Endometrium (tissue), 2 donors: ENCODE measurements at regions not wholly inside any gene's neighbourhood (a gene's known extent, or its start where the extent isn't known, plus 50 kb on each side); places are given as distances from the start of the nearest gene placed in this dataset.

Experiments used
- FAIRE-seq: peaks from 2 replicates; lab custom pipeline; 2012; peaks lifted over from hg19 to GRCh38; lab: Jason Lieb, UNC
- donor health status: control.
- donor health status: control.

DNA sequence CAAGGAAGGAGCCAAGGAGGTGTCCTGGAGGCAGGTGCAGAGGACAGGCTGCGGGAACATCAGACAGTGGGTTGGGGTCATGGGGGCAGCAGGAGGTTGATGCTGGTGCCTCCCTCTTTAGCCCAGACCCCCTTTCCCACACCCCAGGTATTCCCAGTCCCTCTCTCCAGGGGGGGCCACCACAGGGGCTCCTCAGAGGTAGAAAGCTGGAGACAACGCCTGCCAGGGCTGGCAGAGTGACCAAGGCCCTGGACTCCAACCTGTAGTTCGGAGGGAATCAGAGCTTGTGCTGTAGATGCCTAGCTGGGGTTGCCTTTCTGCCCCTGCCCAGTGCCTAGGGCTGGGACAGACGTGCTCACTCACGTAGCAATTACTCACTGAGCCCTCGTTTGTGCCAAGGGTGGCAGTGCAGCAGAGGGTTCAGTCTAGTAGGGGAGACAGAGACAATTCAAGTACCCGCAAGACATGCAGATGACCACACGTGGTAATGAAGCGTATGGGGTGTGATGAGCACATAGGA, 148.2 kb downstream of the PTPRU start:
- FAIRE-seq, result no peak

DNA sequence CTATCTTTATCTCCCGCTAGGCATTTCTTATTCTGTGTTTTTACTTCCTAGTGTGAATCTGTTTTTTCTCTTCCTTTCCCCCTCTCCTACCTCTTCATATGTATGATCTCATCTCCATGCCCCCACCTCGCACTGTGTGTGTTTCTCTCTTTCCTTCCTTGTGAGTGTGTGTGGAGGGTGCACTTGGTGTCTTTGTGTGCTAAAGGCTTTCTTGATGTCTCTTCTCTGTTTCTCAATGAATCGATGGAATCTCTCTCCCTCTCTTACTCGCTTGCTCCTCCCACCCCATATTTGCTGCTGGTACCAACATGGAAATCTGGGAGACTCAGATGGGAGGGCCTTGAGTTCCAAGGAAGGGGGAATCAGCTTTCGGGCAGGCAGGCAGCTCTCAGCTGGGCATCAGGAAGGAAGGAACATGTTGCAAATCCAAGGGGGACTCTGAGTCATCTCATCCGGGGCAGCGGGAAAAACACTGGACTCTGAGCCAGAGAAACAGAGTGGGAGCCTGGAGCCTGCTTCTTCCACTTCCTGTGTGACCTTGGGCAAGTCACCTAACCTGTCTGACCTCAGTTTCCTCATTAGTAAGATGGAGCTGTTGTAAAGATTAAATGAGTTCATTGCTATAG, 147.5 kb downstream of the PTPRU start:
- FAIRE-seq, result no peak

DNA sequence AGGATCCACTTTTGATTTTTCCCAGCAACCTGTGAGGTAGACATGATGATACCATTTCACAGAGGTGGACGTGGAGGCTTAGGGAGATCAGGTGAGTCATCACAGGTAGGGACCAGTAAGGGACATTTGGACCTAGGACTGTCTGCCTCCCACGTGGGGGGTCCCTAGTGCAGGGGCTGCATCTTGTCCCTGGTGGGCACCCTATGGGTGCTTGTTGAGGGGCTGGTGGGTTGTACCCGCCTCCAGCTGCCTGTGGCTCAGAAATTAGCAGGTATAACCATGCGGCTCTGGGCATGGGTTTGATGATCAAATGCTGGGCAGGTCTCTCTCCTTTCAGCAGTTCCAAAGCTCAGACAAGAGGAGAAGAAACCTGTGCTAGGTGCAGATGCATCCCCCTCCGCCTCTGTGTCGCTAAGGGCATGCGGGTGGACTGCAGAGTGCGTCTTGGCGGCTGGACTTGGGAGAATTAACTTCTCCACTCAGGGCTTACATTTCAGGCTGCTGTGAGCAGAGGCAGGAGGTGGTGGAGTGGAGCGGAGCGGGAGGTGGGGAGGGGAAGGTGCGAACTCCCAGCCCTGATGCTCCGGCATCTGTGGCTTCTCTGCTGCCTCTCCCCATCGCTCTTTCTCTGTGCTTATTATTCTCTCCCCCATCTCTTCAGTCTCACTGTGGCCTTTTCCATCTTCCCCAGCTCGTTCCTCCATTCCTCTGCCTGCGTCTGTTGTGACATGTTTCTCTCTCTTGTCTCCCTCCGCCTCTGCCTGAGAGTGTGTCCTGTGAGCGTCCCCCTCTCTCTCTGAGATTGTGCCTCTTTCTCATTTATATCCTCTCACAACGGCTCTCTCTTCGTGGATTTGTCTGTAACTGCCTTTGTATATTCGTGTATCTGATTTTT, 146.8 kb downstream of the PTPRU start:
- no peak for FAIRE-seq

DNA sequence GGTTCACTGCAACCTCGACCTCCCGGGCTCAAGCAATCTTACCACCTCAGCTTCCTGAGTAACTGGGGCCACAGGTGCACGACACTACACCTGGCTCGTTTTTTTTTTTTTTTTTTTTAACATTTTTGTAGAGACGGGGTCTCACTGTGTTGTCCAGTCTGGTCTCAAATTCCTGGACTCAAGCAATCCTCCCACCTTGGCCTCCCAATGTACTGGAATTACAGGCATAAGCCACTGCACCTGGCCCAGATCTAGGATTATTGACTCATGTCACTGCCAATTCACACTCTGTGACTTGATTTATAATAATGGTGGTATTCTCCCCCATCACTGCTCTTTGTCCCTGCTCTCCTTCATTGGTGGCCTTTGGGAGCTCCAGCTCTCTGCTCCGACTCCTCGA, 145.1 kb downstream of the PTPRU start:
- no peak for FAIRE-seq

DNA sequence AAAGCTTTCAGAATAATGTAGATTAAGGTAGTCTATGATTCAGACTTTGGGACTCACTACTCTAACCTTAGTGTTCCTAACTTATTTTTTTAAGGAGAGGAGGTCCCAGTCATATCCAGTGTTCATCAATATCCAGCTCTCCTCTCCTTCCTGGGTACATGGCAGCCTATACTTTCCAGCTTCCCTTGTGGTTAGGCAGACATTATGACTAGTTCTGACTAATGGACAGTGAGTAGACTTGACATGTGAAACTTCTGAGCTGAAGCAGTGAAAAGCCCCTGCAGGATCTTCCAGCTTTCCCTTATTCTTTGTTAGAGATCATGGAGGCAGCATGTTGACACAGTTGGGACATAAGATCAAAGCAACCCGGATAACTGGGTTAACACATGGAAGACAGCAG, 144.2 kb downstream of the PTPRU start:
- FAIRE-seq, result no peak

DNA sequence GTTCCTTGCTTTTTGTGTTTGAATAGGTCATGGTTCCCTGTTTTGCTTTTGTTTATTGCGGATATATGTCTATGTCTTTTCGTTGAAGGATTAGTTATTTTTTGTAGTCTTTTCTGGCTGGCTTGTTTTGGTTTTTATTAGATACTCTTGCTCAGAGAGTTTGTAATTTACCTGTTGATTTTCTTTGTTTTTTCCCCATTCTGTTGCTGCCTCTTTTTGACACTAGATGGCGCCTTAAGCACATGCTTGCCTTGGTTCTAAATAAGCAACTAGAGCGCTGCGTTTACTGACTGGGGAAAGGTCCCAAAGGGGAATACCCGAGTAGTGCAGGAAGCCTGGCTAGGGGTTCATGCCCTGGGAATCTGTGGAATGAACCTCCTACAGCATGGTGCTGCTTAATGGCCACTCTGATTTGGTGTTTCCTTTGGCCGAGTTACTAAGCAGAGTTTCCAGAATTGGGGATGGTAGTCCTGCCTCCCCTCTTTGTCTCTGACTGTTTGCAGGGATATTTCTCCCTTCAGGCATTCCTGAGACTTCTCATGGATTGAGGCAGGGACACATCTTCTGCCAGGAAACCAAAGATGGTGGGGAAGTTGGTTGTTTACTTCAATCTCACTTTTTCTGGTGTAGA, 143.2 kb downstream of the PTPRU start:
- FAIRE-seq, result no peak
